Keratinocyte (primary cell): ENCODE measurements at regions not wholly inside any gene's neighbourhood (a gene's known extent, or its start where the extent isn't known, plus 50 kb on each side); places are given as distances from the start of the nearest gene placed in this dataset.

ENCODE experiments used
- DNase-seq: peaks from one replicate; pipeline ENCODE4 v3.0.0-alpha.2; 2011; ENCODE audit warnings: low read depth, missing footprints, low spot score
- FAIRE-seq: peaks from 2 replicates; lab custom pipeline; 2011; peaks lifted over from hg19 to GRCh38; lab: Jason Lieb, UNC
- H2AFZ ChIP-seq: 2 replicates; pipeline ENCODE4 v1.6.0; 2012; ENCODE audit warnings: low read length, control low read depth, inconsistent platforms; ENCODE audit not compliant: control insufficient read depth
- H3K27ac ChIP-seq: 2 replicates; pipeline ENCODE4 v1.5.1; 2011; ENCODE audit warnings: low read length; ENCODE audit not compliant: control insufficient read depth, insufficient read depth
- H3K27me3 ChIP-seq: 3 replicates; pipeline ENCODE4 v1.6.0; 2011; ENCODE audit warnings: low read length; ENCODE audit not compliant: control insufficient read depth, insufficient read depth; ENCODE audit errors: extremely low read depth
- H3K36me3 ChIP-seq, 2 experiments: 2 replicates in 1 of 2; 3 replicates in 1 of 2; pipeline ENCODE4 v1.5.1; 2011; ENCODE audit warnings: low read length in 2 of 2, mild to moderate bottlenecking in 1 of 2; ENCODE audit not compliant: control insufficient read depth in 2 of 2, insufficient read depth in 2 of 2; ENCODE audit errors: extremely low read depth in 1 of 2
- H3K4me1 ChIP-seq: 3 replicates; pipeline ENCODE4 v1.5.1; 2011; ENCODE audit warnings: low read length; ENCODE audit not compliant: control insufficient read depth, insufficient read depth; ENCODE audit errors: extremely low read depth
- H3K4me2 ChIP-seq: 3 replicates; pipeline ENCODE4 v1.6.0; 2011; ENCODE audit warnings: low read depth, low read length; ENCODE audit not compliant: control insufficient read depth, insufficient read depth; ENCODE audit errors: extremely low read depth
- H3K4me3 ChIP-seq, 3 experiments: fragments of 200-600 bp in 1 of 3; sonication (generic) in 1 of 3; 2 replicates in 2 of 3; 3 replicates in 1 of 3; pipeline ENCODE4 v1.5.1; 2011 to 2016; ENCODE audit warnings: low read length in 3 of 3, mild to moderate bottlenecking in 3 of 3, control low read depth in 2 of 3, inconsistent platforms in 1 of 3, low read depth in 1 of 3, mixed read lengths in 1 of 3, mixed run types in 1 of 3, moderate library complexity in 1 of 3; ENCODE audit not compliant: control insufficient read depth in 2 of 3, insufficient read depth in 2 of 3; ENCODE audit errors: extremely low read depth in 1 of 3
- H3K79me2 ChIP-seq: 2 replicates; pipeline ENCODE4 v1.6.0; 2012; ENCODE audit warnings: low read length; ENCODE audit not compliant: control insufficient read depth, insufficient read depth
- H3K9ac ChIP-seq: 3 replicates; pipeline ENCODE4 v1.6.0; 2011; ENCODE audit warnings: low read length; ENCODE audit not compliant: control insufficient read depth, insufficient read depth; ENCODE audit errors: extremely low read depth
- H3K9me1 ChIP-seq: 3 replicates; pipeline ENCODE4 v1.6.0; 2011; ENCODE audit warnings: low read length; ENCODE audit not compliant: control insufficient read depth, insufficient read depth; ENCODE audit errors: extremely low read depth
- H3K9me3 ChIP-seq: 2 replicates; pipeline ENCODE4 v1.5.1; 2012; ENCODE audit warnings: low read depth, low read length; ENCODE audit not compliant: control insufficient read depth
- H4K20me1 ChIP-seq: 3 replicates; pipeline ENCODE4 v1.6.0; 2011; ENCODE audit warnings: low read length; ENCODE audit not compliant: control insufficient read depth, insufficient read depth; ENCODE audit errors: extremely low read depth
- CTCF ChIP-seq, 3 experiments: IDR thresholded peaks in 1 of 3; conservative IDR thresholded peaks in 1 of 3; optimal IDR thresholded peaks in 1 of 3; 2 replicates in 2 of 3; 3 replicates in 1 of 3; pipeline versions ENCODE3 to v1.5.1; 2011; ENCODE audit warnings: low read length in 3 of 3, mild to moderate bottlenecking in 3 of 3, moderate library complexity in 2 of 3, control low read depth in 1 of 3, inconsistent platforms in 1 of 3; ENCODE audit not compliant: insufficient read depth in 2 of 3; ENCODE audit errors: extremely low read depth in 1 of 3
- EZH2 ChIP-seq: IDR thresholded peaks from one replicate; pipeline ENCODE4 v1.6.1; 2012; ENCODE audit warnings: inconsistent platforms, mild to moderate bottlenecking, low read length, moderate library complexity
- dilution Hi-C: fragments of 300-500 bp; cut with MboI; formaldehyde crosslinking; loops from one replicate; pipeline ENCODE4 v1.7.0; 2020; ENCODE audit warnings: low sequenced_read_pairs; ENCODE audit not compliant: extremely low pct_ligation_motif_present

GRCh38 chr16:66042341-66042740 lies 324.1 kb upstream of the CDH5 start:
- Histone ChIP-seq H3K79me2 (no peaks in the 10 kb centered on the region), H3K9me1 (no peaks in the 10 kb centered on the region), H3K4me3 (no peak overlapping the region), H4K20me1 (no peaks in the 10 kb centered on the region), H3K36me3 (no peaks in the 10 kb centered on the region), H3K4me2 (no peak overlapping the region), H2AFZ (no peak overlapping the region), H3K27ac (no peak overlapping the region), H3K4me1 (no peaks in the 10 kb centered on the region), H3K27me3 (no peaks in the 10 kb centered on the region), H3K9ac (no peak overlapping the region), H3K9me3 (no peaks in the 10 kb centered on the region)
- no peak for FAIRE-seq
- TF ChIP-seq CTCF (optimal IDR thresholded peaks at IDR 0.05 in 1 of 3, IDR thresholded peaks at IDR 0.05 in 1 of 3, conservative IDR thresholded peaks at IDR 0.05 in 1 of 3; ENCODE audit: extremely low read depth in 1 of 3, insufficient read depth in 2 of 3, low read length in 3 of 3) (no peak), EZH2 (no peak)
- dilution Hi-C loops: no loop called here
- no peak for DNase-seq

GRCh38 chr16:66041907-66042306 lies 324.6 kb upstream of the CDH5 start:
- no peaks in the 10 kb centered on the region for H3K9me1 ChIP-seq
- no peak overlapping the region for H3K27ac ChIP-seq
- no peaks in the 10 kb centered on the region for H3K36me3 ChIP-seq
- H2AFZ ChIP-seq: no peak overlapping the region
- H3K4me2 ChIP-seq: no peak overlapping the region
- H3K4me3 ChIP-seq: no peak overlapping the region
- DNase-seq (peak; percentile 7), FAIRE-seq (peak; percentile 26)
- no peaks in the 10 kb centered on the region for H3K9me3 ChIP-seq
- H3K4me1 ChIP-seq: no peaks in the 10 kb centered on the region
- no peaks in the 10 kb centered on the region for H3K79me2 ChIP-seq
- no peak for TF ChIP-seq EZH2
- TF ChIP-seq CTCF (optimal IDR thresholded peaks at IDR 0.05 in 1 of 3, IDR thresholded peaks at IDR 0.05 in 1 of 3, conservative IDR thresholded peaks at IDR 0.05 in 1 of 3; ENCODE audit: extremely low read depth in 1 of 3, insufficient read depth in 2 of 3, low read length in 3 of 3): no peak
- H3K9ac ChIP-seq: no peak overlapping the region
- no peaks in the 10 kb centered on the region for H3K27me3 ChIP-seq
- dilution Hi-C loops: no loop called here
- no peaks in the 10 kb centered on the region for H4K20me1 ChIP-seq
